GM12864 (cell line): ENCODE measurements at regions not wholly inside any gene's neighbourhood (a gene's known extent, or its start where the extent isn't known, plus 50 kb on each side); places are given as distances from the start of the nearest gene placed in this dataset.
"Not testable (repeated sequence)": the region's sequence is repeated elsewhere in the genome, so short reads cannot be mapped to it uniquely, and the experiment has no call there.

Source experiments
- DNase-seq: peaks from one replicate; pipeline ENCODE4 v3.0.0-alpha.2; 2011; ENCODE audit warnings: low read depth
- H3K4me3 ChIP-seq: 2 replicates; pipeline ENCODE4 v1.5.1; 2011; ENCODE audit warnings: mild to moderate bottlenecking, low read depth, low read length, control low read depth

DNA sequence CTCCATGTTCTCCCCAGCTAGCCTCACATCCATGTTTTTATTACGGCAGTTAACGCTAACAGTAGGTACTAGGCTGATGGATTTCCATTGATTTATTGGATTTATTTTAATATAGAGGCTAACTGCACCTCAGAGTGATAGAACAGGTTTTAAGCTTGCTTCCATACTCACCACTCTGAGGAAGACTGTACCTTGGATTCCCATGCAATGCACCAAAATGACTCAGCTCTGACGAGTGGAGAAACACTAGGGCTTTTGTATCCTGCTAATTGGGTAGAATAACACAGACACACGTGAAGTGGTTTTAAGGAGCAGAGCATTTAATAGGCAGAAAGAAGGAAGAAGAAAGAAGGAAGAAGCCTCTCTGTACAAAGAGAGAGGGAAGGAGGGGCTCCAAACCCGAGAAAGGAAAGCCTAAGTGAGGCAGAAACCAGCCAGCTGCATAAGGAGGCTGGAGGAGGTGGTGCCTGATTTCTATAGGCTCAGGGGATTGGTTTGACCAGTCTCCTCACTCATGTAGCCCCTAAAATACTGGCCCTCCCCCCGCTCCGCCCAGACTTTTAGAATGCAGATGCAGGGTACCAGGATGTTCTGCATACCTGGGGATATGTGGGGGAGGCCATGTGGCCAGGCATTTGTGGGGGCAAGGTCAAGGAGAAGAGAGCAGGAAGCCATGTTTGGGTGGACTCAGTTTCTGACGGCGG is 83.5 kb downstream of the HSFY2 start:
- not testable (repeated sequence) for H3K4me3 ChIP-seq

DNA sequence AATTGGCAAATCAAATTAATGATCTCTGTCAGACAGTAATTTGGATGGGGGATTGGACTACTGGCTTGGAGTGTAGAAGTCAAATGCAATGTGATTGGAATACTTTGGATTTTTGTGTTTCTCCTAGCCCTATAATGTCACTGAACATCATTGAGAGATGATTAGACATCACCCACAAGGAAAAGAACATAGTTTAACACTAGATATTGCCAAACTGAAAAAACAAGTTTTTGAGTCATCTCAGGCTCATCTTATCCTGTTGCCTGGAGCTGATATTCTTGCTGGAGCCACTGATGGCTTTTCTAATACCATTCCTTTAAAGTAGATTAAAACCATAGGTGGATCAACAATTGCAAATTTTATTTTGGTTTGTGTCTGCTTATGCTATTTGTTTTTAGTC is 76.7 kb downstream of the HSFY2 start:
- not testable (repeated sequence) for DNase-seq, H3K4me3 ChIP-seq

More for the DNA sequence above, 83.5 kb downstream of the HSFY2 start:
- DNase-seq: not testable (repeated sequence)

DNA sequence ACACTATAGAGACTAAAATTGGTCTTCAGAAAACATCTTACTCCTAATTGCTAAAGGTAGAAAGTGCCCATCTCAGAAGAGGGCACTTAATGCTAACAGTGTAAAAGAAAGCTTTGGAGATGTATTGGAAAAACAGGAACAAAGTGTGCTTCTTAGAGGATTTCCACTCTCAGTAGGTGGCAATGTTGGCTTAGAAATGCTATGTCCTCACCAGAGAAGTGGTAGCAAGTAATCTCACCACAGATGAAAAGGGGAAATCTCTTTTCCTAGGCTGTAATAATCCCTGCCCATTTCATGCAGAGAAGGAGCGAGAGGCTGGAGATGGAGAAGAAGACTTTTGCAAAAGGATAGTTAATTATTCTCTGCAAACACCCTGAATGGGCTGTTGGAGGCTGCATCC is 69.3 kb downstream of the HSFY2 start:
- H3K4me3 ChIP-seq, DNase-seq: not testable (repeated sequence)

DNA sequence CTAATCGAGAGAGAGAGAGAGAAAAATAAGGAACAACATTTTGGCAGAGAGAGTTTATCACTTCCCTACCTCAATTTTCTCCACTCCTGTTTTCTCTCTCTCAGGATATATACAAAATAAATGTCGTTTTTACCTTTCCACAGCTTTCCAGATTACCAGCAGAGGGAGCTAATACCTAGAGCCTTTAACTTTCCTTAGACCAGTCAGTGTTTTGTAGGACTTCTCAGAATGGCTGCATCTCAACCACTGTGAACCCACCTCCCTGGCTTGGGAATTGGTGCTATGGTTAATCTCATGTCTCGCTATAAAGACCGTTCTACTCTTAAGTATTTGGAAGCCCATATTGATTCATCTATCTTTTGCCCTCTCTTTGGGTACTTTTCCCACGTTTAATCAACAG is 61.8 kb downstream of the HSFY2 start:
- not testable (repeated sequence) for DNase-seq

DNA sequence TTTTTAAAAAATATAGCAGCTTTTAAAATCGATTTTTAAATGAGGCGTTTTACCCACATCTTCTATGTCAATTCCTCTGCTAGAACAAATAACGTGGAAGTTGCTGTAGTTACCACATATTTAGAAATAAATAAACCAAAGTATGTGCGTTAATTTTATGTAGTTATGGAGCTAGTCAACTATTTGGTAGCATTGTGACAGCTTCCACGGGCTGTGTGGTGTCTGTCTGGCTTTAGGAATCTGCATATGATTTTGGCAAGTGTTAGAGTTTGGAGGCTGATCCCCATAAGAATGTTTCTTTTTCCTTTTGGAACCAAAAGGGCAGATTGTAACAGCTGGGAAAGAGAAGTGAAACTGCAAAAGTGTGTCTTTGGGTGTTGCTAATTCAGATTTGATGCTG is 59.8 kb downstream of the HSFY2 start:
- not testable (repeated sequence) for H3K4me3 ChIP-seq, DNase-seq

More for the DNA sequence above, 61.8 kb downstream of the HSFY2 start:
- H3K4me3 ChIP-seq: not testable (repeated sequence)

DNA sequence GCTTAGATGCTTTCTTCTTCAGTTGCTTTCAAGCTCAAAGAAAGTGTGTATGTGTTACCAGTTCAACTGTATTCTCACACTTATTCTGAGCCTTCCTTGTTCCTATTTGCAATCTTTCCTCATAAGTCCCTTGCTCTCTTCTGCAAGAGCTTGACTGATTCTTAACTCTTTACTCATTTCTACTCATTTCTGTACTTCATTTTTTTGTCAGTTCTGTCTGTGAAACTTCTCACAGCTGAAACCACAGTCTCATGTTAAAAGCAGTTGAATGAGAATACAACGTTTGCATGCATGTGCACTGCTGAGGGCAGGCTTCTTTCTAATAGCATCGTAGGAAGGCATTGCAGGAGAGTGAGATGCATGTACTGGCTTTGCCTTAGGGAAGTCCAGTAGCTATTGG is 54.8 kb downstream of the HSFY2 start:
- DNase-seq, H3K4me3 ChIP-seq: not testable (repeated sequence)

DNA sequence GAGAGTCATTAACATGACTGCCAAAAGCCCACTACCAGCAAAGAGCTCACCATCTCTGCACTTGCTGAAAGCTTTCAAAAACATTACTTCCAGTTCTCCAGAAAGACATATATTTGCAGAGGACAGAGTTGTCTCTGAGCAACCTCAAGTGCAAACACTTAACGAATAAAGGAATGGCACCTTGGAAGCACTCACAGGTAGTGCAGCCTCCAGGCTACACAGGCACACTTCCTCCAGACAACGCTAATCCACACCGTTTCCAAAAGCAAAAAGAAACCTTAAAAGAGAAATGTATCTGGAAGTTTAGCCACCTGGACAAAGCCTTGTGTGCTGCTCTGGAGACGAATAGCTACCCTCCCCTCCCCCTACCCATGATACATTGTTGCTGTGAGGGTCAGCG is 53.1 kb downstream of the HSFY2 start:
- DNase-seq, H3K4me3 ChIP-seq: not testable (repeated sequence)
